ENCODE measurements at regions not wholly inside any gene's neighbourhood (a gene's known extent, or its start where the extent isn't known, plus 50 kb on each side); places are given as distances from the start of the nearest gene placed in this dataset.

GRCh38 chr17:34527908-34528470 lies 51.4 kb upstream of the TMEM132E start:
- DNase-seq, result no peak

- no peak for DNase-seq
Observed at GRCh38 chr17:34527136-34527907, 52.1 kb upstream of the TMEM132E start.

- DNase-seq, result no peak
Observed at GRCh38 chr17:34525651-34526050, 53.7 kb upstream of the TMEM132E start.

GRCh38 chr17:34521955-34522354 lies 57.4 kb upstream of the TMEM132E start:
- no peak for DNase-seq

GRCh38 chr17:34519282-34519681 lies 60.1 kb upstream of the TMEM132E start:
- DNase-seq, result no peak

- DNase-seq, result no peak
Observed at GRCh38 chr17:34517406-34517805, 62.0 kb upstream of the TMEM132E start.

GRCh38 chr17:34511931-34512330 lies 67.5 kb upstream of the TMEM132E start:
- no peak for DNase-seq

GRCh38 chr17:34511265-34511664 lies 68.1 kb upstream of the TMEM132E start:
- DNase-seq, result no peak

- DNase-seq, result no peak
Observed at GRCh38 chr17:34504814-34505484, 74.4 kb upstream of the TMEM132E start.

- DNase-seq, result no peak
Observed at GRCh38 chr17:34503528-34504195, 75.7 kb upstream of the TMEM132E start.

GRCh38 chr17:34502426-34502825 lies 77.0 kb upstream of the TMEM132E start:
- no peak for DNase-seq

- DNase-seq, result no peak
Observed at GRCh38 chr17:34499576-34499975, 79.8 kb upstream of the TMEM132E start.

- DNase-seq, result no peak
Observed at GRCh38 chr17:34493917-34494316, 85.5 kb upstream of the TMEM132E start.

- DNase-seq, result no peak
Observed at GRCh38 chr17:34487626-34488025, 91.8 kb upstream of the TMEM132E start.

- no peak for DNase-seq
Observed at GRCh38 chr17:34486761-34487160, 92.6 kb upstream of the TMEM132E start.

GRCh38 chr17:34485999-34486398 lies 93.4 kb upstream of the TMEM132E start:
- DNase-seq, result no peak

GRCh38 chr17:34484193-34484733 lies 95.1 kb upstream of the TMEM132E start:
- DNase-seq, result no peak

GRCh38 chr17:34482730-34483129 lies 96.7 kb upstream of the TMEM132E start:
- DNase-seq, result no peak

GRCh38 chr17:34481779-34482178 lies 97.6 kb upstream of the TMEM132E start:
- no peak for DNase-seq

- DNase-seq, result no peak
Observed at GRCh38 chr17:34479371-34479770, 100.0 kb upstream of the TMEM132E start.

- no peak for DNase-seq
Observed at GRCh38 chr17:34478244-34478643, 101.1 kb upstream of the TMEM132E start.

GRCh38 chr17:34475296-34475695 lies 104.1 kb upstream of the TMEM132E start:
- DNase-seq, result no peak

- DNase-seq, result no peak
Observed at GRCh38 chr17:34474706-34475105, 104.7 kb upstream of the TMEM132E start.

Data from CD4-positive, alpha-beta T cell treated with Interleukin-10 for 1 hour (primary cell).